ENCODE measurements at regions not wholly inside any gene's neighbourhood (a gene's known extent, or its start where the extent isn't known, plus 50 kb on each side); places are given as distances from the start of the nearest gene placed in this dataset.

DNA sequence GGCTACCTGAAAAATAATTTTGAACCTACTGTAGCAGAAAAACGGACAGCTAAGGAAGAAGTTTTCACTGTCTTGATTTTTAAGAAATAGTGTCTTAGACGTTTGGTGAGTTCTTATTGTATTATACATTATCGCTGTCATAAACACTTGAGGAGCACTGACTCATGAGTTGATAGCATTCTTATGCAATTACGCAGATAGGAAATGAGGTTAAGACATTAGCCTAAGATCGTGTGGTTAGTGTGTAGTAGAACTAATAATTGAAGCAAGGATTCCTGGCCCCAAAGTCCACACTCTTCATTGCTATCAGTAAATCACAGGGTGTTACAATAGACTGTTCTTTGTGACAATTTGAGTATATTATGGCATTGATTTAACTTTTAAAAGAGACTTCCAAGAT lies 238.1 kb downstream of the ARAP2 start:
- TF ChIP-seq, protein P1, sequence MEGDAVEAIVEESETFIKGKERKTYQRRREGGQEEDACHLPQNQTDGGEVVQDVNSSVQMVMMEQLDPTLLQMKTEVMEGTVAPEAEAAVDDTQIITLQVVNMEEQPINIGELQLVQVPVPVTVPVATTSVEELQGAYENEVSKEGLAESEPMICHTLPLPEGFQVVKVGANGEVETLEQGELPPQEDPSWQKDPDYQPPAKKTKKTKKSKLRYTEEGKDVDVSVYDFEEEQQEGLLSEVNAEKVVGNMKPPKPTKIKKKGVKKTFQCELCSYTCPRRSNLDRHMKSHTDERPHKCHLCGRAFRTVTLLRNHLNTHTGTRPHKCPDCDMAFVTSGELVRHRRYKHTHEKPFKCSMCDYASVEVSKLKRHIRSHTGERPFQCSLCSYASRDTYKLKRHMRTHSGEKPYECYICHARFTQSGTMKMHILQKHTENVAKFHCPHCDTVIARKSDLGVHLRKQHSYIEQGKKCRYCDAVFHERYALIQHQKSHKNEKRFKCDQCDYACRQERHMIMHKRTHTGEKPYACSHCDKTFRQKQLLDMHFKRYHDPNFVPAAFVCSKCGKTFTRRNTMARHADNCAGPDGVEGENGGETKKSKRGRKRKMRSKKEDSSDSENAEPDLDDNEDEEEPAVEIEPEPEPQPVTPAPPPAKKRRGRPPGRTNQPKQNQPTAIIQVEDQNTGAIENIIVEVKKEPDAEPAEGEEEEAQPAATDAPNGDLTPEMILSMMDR (IDR thresholded peaks at IDR 0.05): no peak
- no peak for TF ChIP-seq ZFX (IDR thresholded peaks at IDR 0.05; ENCODE audit: borderline replicate concordance)

All from 22Rv1 (cell line).